Umbilical cord (tissue), 1 donor: ENCODE measurements at regions not wholly inside any gene's neighbourhood (a gene's known extent, or its start where the extent isn't known, plus 50 kb on each side); places are given as distances from the start of the nearest gene placed in this dataset.
"Not testable (repeated sequence)": the region's sequence is repeated elsewhere in the genome, so short reads cannot be mapped to it uniquely, and the experiment has no call there.

ENCODE experiments used
- DNase-seq: peaks from one replicate; pipeline ENCODE4 v3.0.0-alpha.2; 2015; ENCODE audit warnings: low spot score

GRCh38 chr16:27638833-27639560 is 89.1 kb downstream of the KATNIP start:
- DNase-seq = peak; percentile 18

GRCh38 chr16:27639561-27640276 is 89.8 kb downstream of the KATNIP start:
- DNase-seq = peak; percentile 60

DNA sequence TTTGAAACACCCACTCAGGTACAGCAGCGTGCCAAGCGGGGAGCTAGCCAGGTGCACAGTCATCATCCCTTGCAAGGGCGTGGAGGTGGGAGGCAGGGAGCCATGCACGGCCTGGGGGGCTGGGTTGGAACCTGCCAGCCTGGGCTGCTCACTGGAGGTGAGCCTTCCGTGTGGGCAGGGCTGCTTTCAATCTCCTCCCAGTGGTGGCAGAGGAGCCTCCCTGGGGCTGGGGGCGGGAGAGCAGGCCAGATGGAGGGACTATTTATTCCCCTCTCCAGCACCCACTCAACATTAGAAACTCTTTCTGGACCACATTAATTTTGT is 90.3 kb downstream of the KATNIP start:
- no peak for DNase-seq

GRCh38 chr16:27641260-27641659 is 91.3 kb downstream of the KATNIP start:
- no peak for DNase-seq

DNA sequence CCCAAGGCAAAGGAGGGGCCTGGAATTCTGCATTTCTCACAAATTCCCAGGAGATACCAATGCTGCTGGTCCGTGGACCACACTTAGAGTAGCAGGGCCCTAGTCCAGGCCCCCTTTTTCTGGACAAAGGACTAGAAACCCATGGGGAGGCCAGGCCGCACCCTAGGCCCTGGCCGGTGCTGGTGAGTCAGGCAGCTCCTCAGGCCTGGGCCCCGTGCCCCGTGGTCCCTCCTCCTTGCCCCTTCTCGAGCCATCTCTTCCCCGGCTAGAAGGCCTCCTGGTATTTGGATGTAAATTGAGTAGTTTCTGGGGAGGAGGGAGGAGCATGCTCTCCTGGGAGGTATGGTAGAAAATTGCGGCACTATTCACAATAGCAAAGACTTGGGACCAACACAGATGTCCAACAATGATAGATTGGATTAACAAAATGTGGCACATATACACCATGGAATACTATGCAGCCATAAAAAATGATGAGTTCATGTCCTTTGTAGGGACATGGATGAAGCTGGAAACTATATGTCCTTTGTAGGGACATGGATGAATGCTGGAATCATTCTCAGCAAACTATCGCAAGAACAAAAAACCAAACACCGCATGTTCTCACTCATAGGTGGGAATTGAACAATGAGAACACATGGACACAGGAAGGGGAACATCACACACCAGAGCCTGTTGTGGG is 91.9 kb downstream of the KATNIP start:
- DNase-seq = not testable (repeated sequence)

DNA sequence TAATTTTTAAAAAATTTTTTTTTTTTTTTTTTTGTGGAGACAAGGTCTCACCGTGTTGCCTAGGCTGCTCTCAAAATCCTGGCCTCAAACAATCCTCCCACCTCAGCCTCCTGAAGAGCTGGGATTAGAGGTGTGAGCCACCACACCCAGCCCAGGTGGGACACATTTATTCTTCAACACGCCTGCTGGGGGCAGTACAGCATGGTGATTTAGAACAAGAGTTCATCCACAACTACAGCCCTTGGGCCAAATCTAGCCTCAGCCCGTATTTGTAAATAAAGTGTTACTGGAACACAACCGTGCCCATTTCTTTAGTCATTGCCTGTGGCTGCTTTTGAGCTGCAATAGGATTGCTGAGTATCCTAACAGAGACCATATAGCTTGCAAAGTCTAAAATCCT is 92.8 kb downstream of the KATNIP start:
- DNase-seq = no peak

GRCh38 chr16:27644165-27644564 is 94.2 kb downstream of the KATNIP start:
- no peak for DNase-seq

DNA sequence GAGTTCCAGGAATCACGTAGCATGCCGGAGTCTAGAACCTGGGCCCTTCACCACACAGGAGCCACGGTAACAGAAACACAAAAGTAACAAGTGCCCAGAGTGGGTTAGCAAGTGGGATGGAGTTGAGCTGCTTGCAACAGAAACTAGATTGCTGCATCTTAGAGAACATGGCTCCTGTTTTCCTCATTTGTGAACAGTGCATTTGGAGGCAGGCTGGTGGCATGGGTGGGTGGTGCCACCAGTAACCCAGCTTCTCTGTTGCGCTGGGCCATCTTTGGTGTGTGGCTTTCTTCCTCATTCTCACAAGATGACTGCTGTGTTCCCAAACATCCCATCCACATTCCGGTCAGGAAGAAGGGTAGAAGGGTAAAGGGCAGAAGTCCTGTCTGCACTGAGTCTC is 95.5 kb downstream of the KATNIP start:
- DNase-seq = no peak

DNA sequence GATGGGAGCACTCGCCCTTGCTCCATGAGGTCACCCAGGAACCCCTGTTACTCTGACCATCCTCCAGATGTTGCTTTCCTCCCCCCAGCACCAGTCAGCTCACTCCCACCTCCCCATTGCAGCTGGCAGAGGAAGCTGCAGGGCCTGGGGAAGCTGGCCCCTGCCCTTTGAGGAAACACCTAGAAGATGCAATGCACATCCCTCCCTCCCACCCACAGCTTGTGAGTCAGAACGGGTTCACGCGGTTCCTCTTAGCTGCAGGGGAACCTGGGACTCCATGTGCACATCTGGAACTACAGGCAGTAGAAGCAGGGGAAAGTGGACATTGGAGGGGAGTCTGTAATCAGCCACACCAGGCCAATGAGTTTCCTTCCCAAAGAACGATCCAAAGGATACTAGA is 96.9 kb downstream of the KATNIP start:
- DNase-seq = no peak

DNA sequence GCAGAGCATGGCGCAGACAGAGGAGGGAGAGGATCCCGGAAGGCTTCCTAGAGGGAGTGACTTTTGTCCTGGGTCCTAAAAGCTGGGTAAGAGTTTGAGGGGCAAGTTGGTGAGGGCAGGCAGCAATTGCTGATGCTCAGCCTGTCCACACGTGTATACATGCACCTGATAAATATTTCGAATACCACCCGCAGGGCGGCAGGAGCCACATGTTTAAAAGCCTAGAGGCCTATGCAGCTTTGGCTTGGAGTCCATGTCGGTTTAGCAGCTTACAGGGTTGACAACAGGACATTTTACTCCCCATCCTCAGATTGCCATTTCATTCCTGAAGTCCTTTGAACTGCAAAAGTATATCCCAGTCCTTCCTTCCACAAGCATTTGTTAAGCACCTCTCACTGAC is 99.1 kb downstream of the KATNIP start:
- no peak for DNase-seq

DNA sequence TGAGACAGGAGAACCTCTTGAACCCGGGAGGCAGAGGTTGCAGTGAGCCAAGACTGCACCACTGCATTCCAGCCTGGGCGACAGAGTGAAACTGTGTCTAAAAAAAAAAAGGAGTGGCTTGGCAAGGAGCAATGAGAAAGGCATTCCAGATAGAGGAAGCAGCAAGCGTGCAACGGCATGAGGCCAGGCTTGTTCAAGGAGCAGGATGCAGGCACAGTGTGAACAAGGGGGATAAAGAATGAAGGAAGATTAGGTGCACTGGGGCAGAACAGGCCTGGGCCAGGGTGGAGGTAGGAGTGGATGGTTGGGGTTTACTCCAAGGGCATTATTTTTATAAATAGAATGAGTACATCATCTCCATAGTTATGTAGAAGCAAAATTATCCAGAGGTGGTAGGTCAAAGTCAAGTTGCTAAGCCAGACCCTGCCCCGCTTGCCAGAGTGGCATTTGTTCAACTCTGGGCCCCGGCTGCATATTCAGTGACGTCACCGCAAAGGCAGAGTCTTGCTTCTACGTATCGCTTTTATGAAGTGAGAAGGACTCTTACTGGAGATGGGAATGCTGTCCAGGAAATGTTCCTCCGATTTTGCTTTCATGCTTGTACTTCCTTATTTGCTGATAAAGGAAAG is 100.2 kb downstream of the KATNIP start:
- peak; percentile 33 for DNase-seq

DNA sequence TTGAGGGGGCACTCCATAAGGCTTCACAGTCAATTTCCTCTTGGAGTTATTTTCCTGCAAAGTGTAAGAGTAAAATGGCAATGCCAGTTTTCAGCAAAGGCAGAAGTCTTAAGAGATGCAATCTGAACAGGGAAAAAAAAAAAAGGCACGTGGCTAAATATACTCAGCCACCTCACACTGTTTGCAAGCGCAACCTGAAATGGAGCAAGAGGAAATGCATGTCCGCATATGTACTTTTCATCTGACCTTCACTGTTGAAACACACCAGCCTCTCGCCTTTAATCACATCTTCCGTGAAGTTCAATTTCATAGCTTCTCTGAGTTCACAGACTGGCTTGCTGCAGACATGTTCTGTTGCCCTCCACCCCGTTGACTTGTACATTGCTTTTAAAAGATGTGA is 101.4 kb downstream of the KATNIP start:
- no peak for DNase-seq

DNA sequence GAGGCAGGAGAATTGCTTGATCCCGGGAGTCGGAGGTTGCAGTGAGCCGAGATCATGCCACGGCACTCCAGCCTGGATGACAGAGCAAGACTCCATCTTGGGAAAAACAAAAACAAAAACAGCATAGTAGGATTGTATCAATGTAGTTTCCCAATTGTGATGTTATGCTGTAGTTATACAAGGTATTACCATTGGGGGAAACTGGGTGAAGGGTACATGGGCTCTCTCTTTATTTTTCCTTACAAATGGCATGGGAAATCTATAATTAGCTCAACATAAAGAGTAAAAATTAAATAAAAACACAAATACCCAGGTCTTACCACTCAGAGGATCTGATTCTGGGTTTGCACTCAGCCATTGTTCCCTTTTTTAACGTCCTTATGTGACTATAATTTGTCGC is 107.9 kb downstream of the KATNIP start:
- no peak for DNase-seq

DNA sequence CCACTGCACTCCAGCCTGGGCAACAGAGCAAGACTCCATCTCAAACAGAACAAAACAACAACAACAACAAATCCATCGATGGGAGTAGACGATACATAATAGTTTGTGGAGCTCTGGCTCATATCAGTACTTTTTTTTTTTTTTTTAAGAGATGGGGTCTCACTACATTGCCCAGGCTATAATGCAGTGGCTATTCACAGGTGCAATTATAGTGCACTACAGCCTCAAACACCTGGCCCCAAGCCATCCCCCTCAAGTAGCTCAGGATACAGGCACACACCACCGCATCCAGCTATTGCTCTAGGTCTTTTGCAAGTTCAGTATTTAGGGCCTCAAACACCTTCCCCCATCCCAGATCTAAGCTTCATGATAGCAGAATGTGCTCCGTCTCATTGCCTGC is 110.6 kb downstream of the KATNIP start:
- DNase-seq = no peak

DNA sequence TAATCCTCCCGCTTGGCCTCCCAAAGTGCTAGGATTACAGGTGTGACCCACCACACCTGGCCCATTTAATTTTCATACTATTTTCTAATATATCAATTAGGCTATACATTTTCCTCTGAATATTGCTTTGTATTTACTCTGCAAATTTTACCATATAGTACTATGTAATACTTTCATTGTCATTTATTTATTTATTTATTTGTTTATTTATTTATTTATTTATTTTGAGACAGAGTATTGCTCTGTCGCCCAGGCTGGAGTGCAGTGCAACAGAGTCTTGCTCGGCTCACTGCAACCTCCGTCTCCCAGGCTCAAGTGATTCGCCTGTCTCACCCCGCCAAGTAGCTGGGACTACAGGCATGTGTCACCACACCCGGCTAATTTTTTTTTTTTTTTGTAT is 113.3 kb downstream of the KATNIP start:
- DNase-seq = not testable (repeated sequence)

GRCh38 chr16:27665881-27666280 is 115.9 kb downstream of the KATNIP start:
- no peak for DNase-seq

DNA sequence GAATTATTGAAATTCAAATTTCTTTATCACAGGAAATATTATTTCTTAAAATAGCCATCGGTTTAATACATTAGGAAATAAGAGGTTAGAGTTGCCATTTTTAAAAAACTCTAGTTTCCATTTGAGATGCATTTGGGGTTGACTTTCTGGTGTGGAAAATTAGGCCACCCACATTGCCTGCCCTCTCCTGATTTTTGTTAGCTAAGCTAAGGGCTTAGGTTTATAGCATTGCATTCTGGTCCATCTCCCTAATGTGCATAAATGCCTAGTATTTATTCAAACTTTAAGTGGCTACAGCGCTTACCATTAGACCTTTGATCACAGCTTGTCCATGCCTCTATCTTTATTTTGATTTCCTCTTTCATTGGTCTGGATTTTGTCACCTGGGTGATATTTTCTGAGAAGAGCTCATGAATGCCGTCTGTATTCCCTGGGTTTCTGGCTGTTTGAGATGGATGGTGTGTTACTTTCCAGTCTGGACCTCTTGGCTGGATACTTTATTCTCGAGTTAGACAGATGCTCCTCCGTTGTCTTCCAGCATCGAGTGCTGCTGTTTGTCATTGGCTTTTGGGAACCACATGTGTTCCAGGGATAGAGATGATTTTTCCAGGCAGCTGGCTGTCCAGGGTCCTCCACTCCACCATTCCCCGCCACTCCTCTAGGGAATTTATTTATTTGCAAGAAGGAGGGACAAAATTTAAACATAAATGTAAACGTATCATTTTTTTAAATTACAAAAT is 120.3 kb downstream of the KATNIP start:
- DNase-seq = no peak

DNA sequence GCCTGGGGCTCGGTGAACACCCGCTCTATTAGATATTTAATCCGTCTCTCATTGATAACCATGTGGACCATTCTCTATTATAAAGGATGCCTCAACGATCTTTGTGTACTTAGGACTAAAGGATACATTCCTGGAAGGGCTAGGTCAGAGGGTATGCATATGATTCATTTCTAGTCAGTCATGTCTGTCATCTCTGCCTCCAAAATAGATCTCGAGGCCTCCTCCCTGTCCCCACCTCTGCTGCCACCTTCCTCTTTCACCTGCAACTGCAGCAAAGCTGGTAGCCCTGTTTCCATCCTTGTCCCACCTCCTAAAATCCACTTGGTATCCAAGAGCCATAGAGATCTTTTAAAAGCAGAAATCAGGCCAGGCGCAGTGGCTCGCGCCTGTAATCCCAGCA is 121.5 kb downstream of the KATNIP start:
- no peak for DNase-seq

DNA sequence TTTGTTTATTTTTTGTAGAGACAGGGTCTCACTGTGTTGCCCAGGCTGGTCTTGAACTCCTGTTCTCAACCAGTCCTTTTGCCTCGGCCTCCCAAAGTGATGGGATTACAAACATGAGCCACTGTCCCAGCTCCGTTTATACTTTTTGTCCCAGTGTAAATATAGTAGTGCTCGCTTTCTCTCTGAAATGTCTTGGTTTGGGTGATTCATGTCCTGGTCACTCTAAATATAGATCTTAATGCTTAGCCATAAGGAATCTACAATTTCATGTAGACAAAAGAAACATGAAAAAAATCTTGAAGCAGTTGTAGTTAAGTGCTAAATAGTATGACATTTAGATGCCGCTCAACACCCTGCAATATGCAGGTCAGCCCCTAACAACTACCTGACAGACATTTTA is 126.9 kb downstream of the KATNIP start:
- DNase-seq = no peak

DNA sequence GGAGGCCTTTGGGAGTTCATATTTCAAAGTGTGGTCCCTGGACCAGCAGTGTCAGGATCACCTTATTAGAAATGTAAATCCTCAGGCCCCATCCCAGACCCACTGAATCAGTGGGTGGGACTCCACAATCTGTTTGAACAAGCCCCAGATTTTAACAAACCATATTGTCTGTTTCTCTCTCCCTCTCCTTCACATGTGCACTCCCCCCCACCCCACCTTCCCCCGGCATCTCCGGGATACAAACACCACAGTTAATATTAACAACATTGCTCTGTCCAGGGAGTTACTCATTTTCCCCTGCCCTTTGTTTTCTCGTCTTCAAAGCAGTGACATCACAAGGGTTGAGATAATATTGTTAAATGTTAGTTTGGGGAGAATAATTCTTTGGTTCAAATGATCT is 127.3 kb downstream of the KATNIP start:
- no peak for DNase-seq

DNA sequence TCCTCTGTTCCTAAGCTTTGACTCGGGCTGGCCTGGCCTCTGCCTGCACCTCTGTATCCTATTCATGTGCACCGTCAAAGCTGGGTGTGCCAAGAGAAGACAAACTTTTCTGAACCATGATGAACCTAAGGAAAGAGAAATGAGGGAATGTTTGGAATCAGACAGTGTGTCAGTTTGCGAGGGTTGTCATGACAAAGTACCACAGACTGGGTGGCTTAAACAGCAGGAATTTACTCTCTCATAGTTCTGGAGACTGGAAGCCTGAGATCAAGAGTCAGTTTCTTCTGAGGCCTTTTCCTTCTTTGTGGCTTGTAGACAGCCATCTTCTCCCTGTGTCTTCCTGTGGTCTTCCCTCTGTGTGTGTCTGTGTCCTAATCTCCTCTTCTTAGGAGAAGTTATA is 129.0 kb downstream of the KATNIP start:
- DNase-seq = no peak

DNA sequence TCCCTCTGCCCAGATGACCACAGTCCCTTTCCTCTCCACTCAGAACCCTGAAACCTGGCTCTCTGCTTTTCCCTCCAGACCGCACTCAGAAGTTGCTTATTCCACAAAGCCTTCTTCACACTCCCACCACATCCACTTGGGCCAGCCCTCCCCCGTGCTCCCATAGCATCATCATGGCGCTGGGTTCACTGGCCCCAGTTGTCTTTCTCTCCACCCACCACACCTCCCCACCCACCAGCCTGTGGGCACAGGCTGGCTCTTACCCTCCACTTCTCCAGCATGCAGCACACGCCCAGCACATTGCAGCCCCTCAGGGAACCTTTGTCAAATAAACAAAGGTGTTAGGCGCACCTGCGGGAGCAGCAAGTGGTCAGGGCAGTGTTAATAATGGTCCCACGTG is 130.0 kb downstream of the KATNIP start:
- no peak for DNase-seq
